ENCODE measurements at regions not wholly inside any gene's neighbourhood (a gene's known extent, or its start where the extent isn't known, plus 50 kb on each side); places are given as distances from the start of the nearest gene placed in this dataset.
"Not testable (repeated sequence)": the region's sequence is repeated elsewhere in the genome, so short reads cannot be mapped to it uniquely, and the experiment has no call there.

DNA sequence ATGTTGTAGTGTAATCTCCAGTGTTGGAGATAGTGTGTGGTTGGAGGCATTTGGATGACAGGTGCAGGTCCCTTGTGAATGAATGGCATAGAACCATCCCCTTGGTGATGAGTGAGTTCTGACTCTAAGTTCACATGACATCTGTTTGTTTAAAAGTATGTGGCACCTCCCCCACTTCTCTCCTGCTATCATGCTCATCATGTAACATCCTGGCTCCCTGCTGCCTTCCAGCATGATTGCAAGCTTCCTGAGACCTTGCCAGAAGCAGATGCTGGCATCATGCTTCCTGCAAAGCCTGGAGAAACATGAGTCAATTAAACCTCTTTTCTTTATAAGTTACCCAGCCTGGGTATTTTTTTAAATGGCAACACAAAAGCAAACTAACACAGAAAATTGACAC is 499.0 kb upstream of the SEMA3D start:
- H2BK120ac ChIP-seq (ENCODE audit: insufficient read depth, low read length, poor library complexity) = no peak overlapping the region
- H3K4me2 ChIP-seq (ENCODE audit: low read length) = no peak overlapping the region
- H4K8ac ChIP-seq (ENCODE audit: low read depth, low read length) = no peak overlapping the region
- no peak for DNase-seq
- no peak overlapping the region for H3K9ac ChIP-seq (ENCODE audit: low read length)
- H4K91ac ChIP-seq (ENCODE audit: low read depth, low read length) = no peak overlapping the region
- no peaks in the 10 kb centered on the region for H3K79me2 ChIP-seq (ENCODE audit: control insufficient read depth, insufficient read depth, low read length, poor library complexity)
- H3K79me1 ChIP-seq (ENCODE audit: low read length) = no peaks in the 10 kb centered on the region
- H2BK12ac ChIP-seq (ENCODE audit: low read length) = no peak overlapping the region
- H4K12ac ChIP-seq (ENCODE audit: low read depth, low read length) = no peak overlapping the region
- H2AFZ ChIP-seq (ENCODE audit: insufficient read depth, low read length, poor library complexity) = no peak overlapping the region
- H3K9me3 ChIP-seq (ENCODE audit: insufficient read depth, low read depth, low read length) = peaks cover 2% of the 10 kb centered on the region
- no peak overlapping the region for H3K23ac ChIP-seq (ENCODE audit: low read length)
- no peak overlapping the region for H3K4me3 ChIP-seq (ENCODE audit: low read depth, low read length)
- H3K27ac ChIP-seq (ENCODE audit: low read depth, low read length) = no peak overlapping the region
- no peak overlapping the region for H3K14ac ChIP-seq (ENCODE audit: low read length)
- no peak overlapping the region for H3K4ac ChIP-seq (ENCODE audit: low read depth, low read length)
- no peak overlapping the region for H3K18ac ChIP-seq (ENCODE audit: low read length)
- no peak overlapping the region for H2AK5ac ChIP-seq (ENCODE audit: low read length)
- peaks cover 0 to 2% of the 10 kb centered on the region in 2 experiments for H3K4me1 ChIP-seq (ENCODE audit: control insufficient read depth in 1 of 2, insufficient read depth in 2 of 2, low read length in 2 of 2)
- no peak overlapping the region for H2BK5ac ChIP-seq (ENCODE audit: low read depth, low read length, poor library complexity)
- H3K27me3 ChIP-seq (ENCODE audit: insufficient read depth, low read length) = no peaks in the 10 kb centered on the region
- H3K36me3 ChIP-seq (ENCODE audit: control insufficient read depth in 1 of 2, insufficient read depth in 2 of 2, low read length in 2 of 2) = no peaks in the 10 kb centered on the region

DNA sequence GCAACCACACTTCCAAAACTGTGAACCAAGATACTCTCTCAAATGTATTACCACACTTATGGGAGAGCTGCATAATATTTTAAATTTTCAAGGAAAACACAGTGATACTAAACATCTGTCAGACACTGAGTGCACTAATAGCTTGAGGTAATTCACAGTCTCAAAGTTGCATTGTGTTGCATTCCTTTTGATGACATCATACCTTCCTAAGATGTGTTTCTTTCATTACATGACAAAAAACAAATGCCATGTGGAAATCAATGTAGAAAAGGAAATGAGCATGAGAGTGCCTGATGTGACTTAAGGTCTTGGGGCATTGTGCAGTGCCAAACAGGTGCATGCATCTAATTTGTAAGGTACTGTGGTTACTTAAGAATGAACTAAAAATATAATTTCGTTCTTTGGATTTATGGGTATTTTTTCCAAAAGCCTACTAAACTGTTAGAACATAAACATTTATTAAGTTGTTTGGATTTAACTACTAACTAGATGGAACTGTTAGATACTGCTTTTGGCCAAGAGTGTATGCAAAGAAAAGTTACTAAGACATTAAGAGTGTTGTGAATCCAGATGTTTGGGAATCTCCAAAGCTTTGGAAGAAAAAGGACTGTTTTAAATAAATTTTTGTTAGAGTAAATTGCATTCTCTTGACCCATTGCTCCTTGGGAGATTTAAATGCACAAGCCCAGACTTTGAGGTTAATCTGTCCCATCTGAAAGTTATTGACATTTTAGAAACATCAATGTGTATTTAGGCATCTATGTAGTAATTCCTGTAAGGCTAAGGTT is 496.2 kb upstream of the SEMA3D start:
- no peak overlapping the region for H3K14ac ChIP-seq (ENCODE audit: low read length)
- H3K4me3 ChIP-seq (ENCODE audit: low read depth, low read length) = no peak overlapping the region
- H2BK120ac ChIP-seq (ENCODE audit: insufficient read depth, low read length, poor library complexity) = no peak overlapping the region
- no peak overlapping the region for H3K23ac ChIP-seq (ENCODE audit: low read length)
- peak in 1 of 2 donors; percentile 31 for DNase-seq
- H3K4me2 ChIP-seq (ENCODE audit: low read length) = no peak overlapping the region
- WGBS (ENCODE audit: extremely low coverage, insufficient coverage, insufficient read length) = no CpG with 5 or more reads among the region's 1 CpG
- H4K8ac ChIP-seq (ENCODE audit: low read depth, low read length) = no peak overlapping the region
- H3K4me1 ChIP-seq (ENCODE audit: control insufficient read depth in 1 of 2, insufficient read depth in 2 of 2, low read length in 2 of 2) = peaks cover 0 to 2% of the 10 kb centered on the region in 2 experiments
- H3K18ac ChIP-seq (ENCODE audit: low read length) = no peak overlapping the region
- H3K4ac ChIP-seq (ENCODE audit: low read depth, low read length) = no peak overlapping the region
- H2AFZ ChIP-seq (ENCODE audit: insufficient read depth, low read length, poor library complexity) = no peak overlapping the region
- H3K9me3 ChIP-seq (ENCODE audit: insufficient read depth, low read depth, low read length) = peaks cover 5% of the 10 kb centered on the region
- H3K9ac ChIP-seq (ENCODE audit: low read length) = no peak overlapping the region
- no peaks in the 10 kb centered on the region for H3K79me1 ChIP-seq (ENCODE audit: low read length)
- H2BK5ac ChIP-seq (ENCODE audit: low read depth, low read length, poor library complexity) = no peak overlapping the region
- no peak overlapping the region for H3K27ac ChIP-seq (ENCODE audit: low read depth, low read length)
- H3K79me2 ChIP-seq (ENCODE audit: control insufficient read depth, insufficient read depth, low read length, poor library complexity) = no peaks in the 10 kb centered on the region
- no peak overlapping the region for H4K12ac ChIP-seq (ENCODE audit: low read depth, low read length)
- no peaks in the 10 kb centered on the region for H3K36me3 ChIP-seq (ENCODE audit: control insufficient read depth in 1 of 2, insufficient read depth in 2 of 2, low read length in 2 of 2)
- H4K91ac ChIP-seq (ENCODE audit: low read depth, low read length) = no peak overlapping the region
- H2AK5ac ChIP-seq (ENCODE audit: low read length) = no peak overlapping the region
- no peaks in the 10 kb centered on the region for H3K27me3 ChIP-seq (ENCODE audit: insufficient read depth, low read length)
- no peak overlapping the region for H2BK12ac ChIP-seq (ENCODE audit: low read length)

DNA sequence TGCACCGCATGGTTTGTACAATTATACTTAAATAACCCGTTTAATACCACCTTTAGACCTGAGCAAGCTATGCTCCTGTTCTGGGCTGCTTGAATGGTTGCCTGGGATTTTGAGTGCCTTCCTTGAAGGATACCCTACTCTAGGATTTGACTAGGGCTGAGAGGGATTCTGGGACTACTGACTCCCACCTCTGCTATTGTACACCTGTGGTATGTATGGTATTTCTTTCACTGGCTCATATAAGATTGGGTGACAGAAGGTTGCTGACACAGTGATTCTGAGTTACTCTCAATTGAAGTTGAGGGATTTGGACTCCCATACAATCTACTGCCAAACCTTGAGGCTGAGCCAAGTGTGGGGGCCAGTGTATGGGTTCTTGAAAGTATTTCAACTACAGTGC is 494.4 kb upstream of the SEMA3D start:
- no peak overlapping the region for H4K12ac ChIP-seq (ENCODE audit: low read depth, low read length)
- H4K8ac ChIP-seq (ENCODE audit: low read depth, low read length) = no peak overlapping the region
- no peak overlapping the region for H2BK12ac ChIP-seq (ENCODE audit: low read length)
- no peak overlapping the region for H3K4ac ChIP-seq (ENCODE audit: low read depth, low read length)
- H3K4me2 ChIP-seq (ENCODE audit: low read length) = no peak overlapping the region
- peaks cover 0 to 2% of the 10 kb centered on the region in 2 experiments for H3K4me1 ChIP-seq (ENCODE audit: control insufficient read depth in 1 of 2, insufficient read depth in 2 of 2, low read length in 2 of 2)
- H2BK5ac ChIP-seq (ENCODE audit: low read depth, low read length, poor library complexity) = no peak overlapping the region
- WGBS (ENCODE audit: extremely low coverage, insufficient coverage, insufficient read length) = no CpG with 5 or more reads among the region's 2 CpGs
- H2BK120ac ChIP-seq (ENCODE audit: insufficient read depth, low read length, poor library complexity) = no peak overlapping the region
- H3K79me1 ChIP-seq (ENCODE audit: low read length) = no peaks in the 10 kb centered on the region
- no peak overlapping the region for H2AK5ac ChIP-seq (ENCODE audit: low read length)
- H3K14ac ChIP-seq (ENCODE audit: low read length) = no peak overlapping the region
- H3K36me3 ChIP-seq (ENCODE audit: control insufficient read depth in 1 of 2, insufficient read depth in 2 of 2, low read length in 2 of 2) = no peaks in the 10 kb centered on the region
- no peak overlapping the region for H3K23ac ChIP-seq (ENCODE audit: low read length)
- no peaks in the 10 kb centered on the region for H3K27me3 ChIP-seq (ENCODE audit: insufficient read depth, low read length)
- H2AFZ ChIP-seq (ENCODE audit: insufficient read depth, low read length, poor library complexity) = no peak overlapping the region
- no peak overlapping the region for H3K4me3 ChIP-seq (ENCODE audit: low read depth, low read length)
- DNase-seq = no peak
- no peak overlapping the region for H3K27ac ChIP-seq (ENCODE audit: low read depth, low read length)
- no peaks in the 10 kb centered on the region for H3K79me2 ChIP-seq (ENCODE audit: control insufficient read depth, insufficient read depth, low read length, poor library complexity)
- H3K18ac ChIP-seq (ENCODE audit: low read length) = no peak overlapping the region
- no peak overlapping the region for H4K91ac ChIP-seq (ENCODE audit: low read depth, low read length)
- peaks cover 3% of the 10 kb centered on the region for H3K9me3 ChIP-seq (ENCODE audit: insufficient read depth, low read depth, low read length)
- no peak overlapping the region for H3K9ac ChIP-seq (ENCODE audit: low read length)

DNA sequence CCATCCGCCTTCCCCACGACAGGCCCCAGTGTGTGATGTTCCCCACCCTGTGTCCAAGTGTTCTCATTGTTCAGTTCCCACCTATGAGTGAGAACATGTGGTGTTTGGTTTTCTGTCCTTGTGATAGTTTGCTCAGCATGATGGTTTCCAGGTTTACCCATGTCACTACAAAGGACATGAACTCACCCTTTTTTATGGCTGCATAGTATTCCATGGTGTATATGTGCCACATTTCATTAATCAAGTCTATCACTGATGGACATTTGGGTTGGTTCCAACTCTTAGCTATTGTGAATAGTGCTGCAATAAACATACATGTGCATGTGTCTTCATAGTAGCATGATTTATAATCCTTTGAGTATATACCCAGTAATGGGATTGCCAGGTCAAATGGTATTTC is 488.2 kb upstream of the SEMA3D start:
- H3K4me1 ChIP-seq (ENCODE audit: control insufficient read depth in 1 of 2, insufficient read depth in 2 of 2, low read length in 2 of 2); H2AFZ ChIP-seq (ENCODE audit: insufficient read depth, low read length, poor library complexity); H3K36me3 ChIP-seq (ENCODE audit: control insufficient read depth in 1 of 2, insufficient read depth in 2 of 2, low read length in 2 of 2); H3K14ac ChIP-seq (ENCODE audit: low read length); H3K4me3 ChIP-seq (ENCODE audit: low read depth, low read length); H4K91ac ChIP-seq (ENCODE audit: low read depth, low read length); H3K27ac ChIP-seq (ENCODE audit: low read depth, low read length); DNase-seq; H3K23ac ChIP-seq (ENCODE audit: low read length); H3K27me3 ChIP-seq (ENCODE audit: insufficient read depth, low read length); H3K4ac ChIP-seq (ENCODE audit: low read depth, low read length); H2BK120ac ChIP-seq (ENCODE audit: insufficient read depth, low read length, poor library complexity); H4K8ac ChIP-seq (ENCODE audit: low read depth, low read length); H3K18ac ChIP-seq (ENCODE audit: low read length); H2BK12ac ChIP-seq (ENCODE audit: low read length); H2AK5ac ChIP-seq (ENCODE audit: low read length); H3K79me1 ChIP-seq (ENCODE audit: low read length); H2BK5ac ChIP-seq (ENCODE audit: low read depth, low read length, poor library complexity); H4K12ac ChIP-seq (ENCODE audit: low read depth, low read length); H3K4me2 ChIP-seq (ENCODE audit: low read length); H3K79me2 ChIP-seq (ENCODE audit: control insufficient read depth, insufficient read depth, low read length, poor library complexity); H3K9me3 ChIP-seq (ENCODE audit: insufficient read depth, low read depth, low read length); H3K9ac ChIP-seq (ENCODE audit: low read length): not testable (repeated sequence)
- WGBS (ENCODE audit: extremely low coverage, insufficient coverage, insufficient read length) = no CpG with 5 or more reads among the region's 2 CpGs

All from trophoblast cell (in vitro differentiated cells and primary cell).